ENCODE measurements at regions not wholly inside any gene's neighbourhood (a gene's known extent, or its start where the extent isn't known, plus 50 kb on each side); places are given as distances from the start of the nearest gene placed in this dataset.

DNA sequence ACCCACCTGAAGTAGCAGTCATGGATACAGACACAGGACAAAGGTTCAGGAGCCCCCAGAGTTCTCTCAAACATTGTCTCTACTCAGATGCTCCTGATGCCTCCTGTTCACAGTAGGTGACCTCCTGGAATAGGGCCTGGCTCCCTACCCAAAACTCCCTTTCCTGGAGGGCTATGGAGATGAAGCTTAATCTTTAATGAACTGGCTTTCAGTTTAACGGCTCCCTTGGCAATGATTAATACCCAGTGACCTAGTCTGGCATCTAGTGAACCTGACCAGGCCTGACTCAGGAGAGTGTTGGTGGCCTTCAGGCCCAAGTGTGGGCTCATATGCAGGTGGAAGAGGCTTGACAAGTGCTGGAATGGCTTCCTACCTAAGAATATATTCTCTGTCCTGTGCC lies 65.2 kb upstream of the TRABD2B start:
- no peak for ATAC-seq
- no peak for TF ChIP-seq TCF4 (CRISPR knock-in tag; IDR thresholded peaks at IDR 0.05; ENCODE audit: borderline replicate concordance)
- no peak for TF ChIP-seq ZFP3 (CRISPR knock-in tag; IDR thresholded peaks at IDR 0.05)
- TF ChIP-seq RARB (CRISPR knock-in tag; IDR thresholded peaks at IDR 0.05) = no peak
- no peak for TF ChIP-seq GLIS3 (CRISPR knock-in tag; IDR thresholded peaks at IDR 0.05)

- no peak for TF ChIP-seq BACH2 (CRISPR knock-in tag; IDR thresholded peaks at IDR 0.05; ENCODE audit: borderline replicate concordance)
- no peak for TF ChIP-seq ZNF565 (CRISPR knock-in tag; conservative IDR thresholded peaks at IDR 0.05; ENCODE audit: low read depth)
- TF ChIP-seq, protein P1, sequence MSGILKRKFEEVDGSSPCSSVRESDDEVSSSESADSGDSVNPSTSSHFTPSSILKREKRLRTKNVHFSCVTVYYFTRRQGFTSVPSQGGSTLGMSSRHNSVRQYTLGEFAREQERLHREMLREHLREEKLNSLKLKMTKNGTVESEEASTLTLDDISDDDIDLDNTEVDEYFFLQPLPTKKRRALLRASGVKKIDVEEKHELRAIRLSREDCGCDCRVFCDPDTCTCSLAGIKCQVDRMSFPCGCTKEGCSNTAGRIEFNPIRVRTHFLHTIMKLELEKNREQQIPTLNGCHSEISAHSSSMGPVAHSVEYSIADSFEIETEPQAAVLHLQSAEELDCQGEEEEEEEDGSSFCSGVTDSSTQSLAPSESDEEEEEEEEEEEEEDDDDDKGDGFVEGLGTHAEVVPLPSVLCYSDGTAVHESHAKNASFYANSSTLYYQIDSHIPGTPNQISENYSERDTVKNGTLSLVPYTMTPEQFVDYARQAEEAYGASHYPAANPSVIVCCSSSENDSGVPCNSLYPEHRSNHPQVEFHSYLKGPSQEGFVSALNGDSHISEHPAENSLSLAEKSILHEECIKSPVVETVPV (CRISPR knock-in tag; IDR thresholded peaks at IDR 0.05) = no peak
- no peak for TF ChIP-seq PPARA (CRISPR knock-in tag; IDR thresholded peaks at IDR 0.05; ENCODE audit: borderline replicate concordance)
- peak; percentile 76; the same call in 2 of the 3 replicates for ATAC-seq
Observed at GRCh38 chr1:48061162-48062136, 64.3 kb upstream of the TRABD2B start.

DNA sequence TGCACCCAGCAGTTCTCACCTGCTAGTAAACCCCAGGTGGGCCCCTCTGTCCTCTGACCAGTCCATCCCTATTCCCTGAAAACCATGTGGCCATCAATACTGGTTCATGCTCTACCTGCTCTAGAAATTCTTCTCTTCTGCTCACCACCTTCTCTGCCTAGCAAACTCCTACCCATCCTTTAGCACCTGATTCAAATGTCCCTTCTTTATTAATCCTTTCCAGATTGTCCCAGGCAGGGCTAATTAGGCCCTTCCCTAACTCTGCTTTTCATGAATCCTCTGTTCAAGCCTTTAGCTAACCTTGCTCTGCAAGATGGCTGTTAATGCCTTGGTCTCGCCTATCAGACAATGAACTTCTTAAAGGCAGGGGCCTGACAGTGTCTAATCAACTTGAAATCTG lies 62.1 kb upstream of the TRABD2B start:
- TF ChIP-seq ISL1 (CRISPR knock-in tag; IDR thresholded peaks at IDR 0.05) = no peak
- no peak for TF ChIP-seq OSR1 (CRISPR knock-in tag; IDR thresholded peaks at IDR 0.05)
- TF ChIP-seq ZFP30 (CRISPR knock-in tag; IDR thresholded peaks at IDR 0.05) = no peak
- peak; percentile 88 for TF ChIP-seq ZFP3 (CRISPR knock-in tag; IDR thresholded peaks at IDR 0.05)
- TF ChIP-seq TCF4 (CRISPR knock-in tag; IDR thresholded peaks at IDR 0.05; ENCODE audit: borderline replicate concordance) = no peak
- TF ChIP-seq, protein P2, sequence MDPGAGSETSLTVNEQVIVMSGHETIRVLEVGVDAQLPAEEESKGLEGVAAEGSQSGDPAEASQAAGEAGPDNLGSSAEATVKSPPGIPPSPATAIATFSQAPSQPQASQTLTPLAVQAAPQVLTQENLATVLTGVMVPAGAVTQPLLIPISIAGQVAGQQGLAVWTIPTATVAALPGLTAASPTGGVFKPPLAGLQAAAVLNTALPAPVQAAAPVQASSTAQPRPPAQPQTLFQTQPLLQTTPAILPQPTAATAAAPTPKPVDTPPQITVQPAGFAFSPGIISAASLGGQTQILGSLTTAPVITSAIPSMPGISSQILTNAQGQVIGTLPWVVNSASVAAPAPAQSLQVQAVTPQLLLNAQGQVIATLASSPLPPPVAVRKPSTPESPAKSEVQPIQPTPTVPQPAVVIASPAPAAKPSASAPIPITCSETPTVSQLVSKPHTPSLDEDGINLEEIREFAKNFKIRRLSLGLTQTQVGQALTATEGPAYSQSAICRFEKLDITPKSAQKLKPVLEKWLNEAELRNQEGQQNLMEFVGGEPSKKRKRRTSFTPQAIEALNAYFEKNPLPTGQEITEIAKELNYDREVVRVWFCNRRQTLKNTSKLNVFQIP (CRISPR knock-in tag; IDR thresholded peaks at IDR 0.05; ENCODE audit: borderline replicate concordance, low read depth) = no peak
- no peak for ATAC-seq

- no peak for ATAC-seq
- TF ChIP-seq, protein P3, sequence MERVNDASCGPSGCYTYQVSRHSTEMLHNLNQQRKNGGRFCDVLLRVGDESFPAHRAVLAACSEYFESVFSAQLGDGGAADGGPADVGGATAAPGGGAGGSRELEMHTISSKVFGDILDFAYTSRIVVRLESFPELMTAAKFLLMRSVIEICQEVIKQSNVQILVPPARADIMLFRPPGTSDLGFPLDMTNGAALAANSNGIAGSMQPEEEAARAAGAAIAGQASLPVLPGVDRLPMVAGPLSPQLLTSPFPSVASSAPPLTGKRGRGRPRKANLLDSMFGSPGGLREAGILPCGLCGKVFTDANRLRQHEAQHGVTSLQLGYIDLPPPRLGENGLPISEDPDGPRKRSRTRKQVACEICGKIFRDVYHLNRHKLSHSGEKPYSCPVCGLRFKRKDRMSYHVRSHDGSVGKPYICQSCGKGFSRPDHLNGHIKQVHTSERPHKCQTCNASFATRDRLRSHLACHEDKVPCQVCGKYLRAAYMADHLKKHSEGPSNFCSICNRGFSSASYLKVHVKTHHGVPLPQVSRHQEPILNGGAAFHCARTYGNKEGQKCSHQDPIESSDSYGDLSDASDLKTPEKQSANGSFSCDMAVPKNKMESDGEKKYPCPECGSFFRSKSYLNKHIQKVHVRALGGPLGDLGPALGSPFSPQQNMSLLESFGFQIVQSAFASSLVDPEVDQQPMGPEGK (CRISPR knock-in tag; IDR thresholded peaks at IDR 0.05; ENCODE audit: borderline replicate concordance) = no peak
- no peak for TF ChIP-seq ESRRG (CRISPR knock-in tag; IDR thresholded peaks at IDR 0.05)
- TF ChIP-seq OSR1 (CRISPR knock-in tag; IDR thresholded peaks at IDR 0.05) = no peak
Observed at GRCh38 chr1:48058135-48059025, 61.2 kb upstream of the TRABD2B start.

GRCh38 chr1:48057249-48057648 lies 60.1 kb upstream of the TRABD2B start:
- TF ChIP-seq ZNF70 (CRISPR knock-in tag; IDR thresholded peaks at IDR 0.05) (no peak), ZNF565 (CRISPR knock-in tag; conservative IDR thresholded peaks at IDR 0.05; ENCODE audit: low read depth) (no peak), ISL1 (CRISPR knock-in tag; IDR thresholded peaks at IDR 0.05) (no peak), RARB (CRISPR knock-in tag; IDR thresholded peaks at IDR 0.05) (no peak)
- no peak for ATAC-seq

DNA sequence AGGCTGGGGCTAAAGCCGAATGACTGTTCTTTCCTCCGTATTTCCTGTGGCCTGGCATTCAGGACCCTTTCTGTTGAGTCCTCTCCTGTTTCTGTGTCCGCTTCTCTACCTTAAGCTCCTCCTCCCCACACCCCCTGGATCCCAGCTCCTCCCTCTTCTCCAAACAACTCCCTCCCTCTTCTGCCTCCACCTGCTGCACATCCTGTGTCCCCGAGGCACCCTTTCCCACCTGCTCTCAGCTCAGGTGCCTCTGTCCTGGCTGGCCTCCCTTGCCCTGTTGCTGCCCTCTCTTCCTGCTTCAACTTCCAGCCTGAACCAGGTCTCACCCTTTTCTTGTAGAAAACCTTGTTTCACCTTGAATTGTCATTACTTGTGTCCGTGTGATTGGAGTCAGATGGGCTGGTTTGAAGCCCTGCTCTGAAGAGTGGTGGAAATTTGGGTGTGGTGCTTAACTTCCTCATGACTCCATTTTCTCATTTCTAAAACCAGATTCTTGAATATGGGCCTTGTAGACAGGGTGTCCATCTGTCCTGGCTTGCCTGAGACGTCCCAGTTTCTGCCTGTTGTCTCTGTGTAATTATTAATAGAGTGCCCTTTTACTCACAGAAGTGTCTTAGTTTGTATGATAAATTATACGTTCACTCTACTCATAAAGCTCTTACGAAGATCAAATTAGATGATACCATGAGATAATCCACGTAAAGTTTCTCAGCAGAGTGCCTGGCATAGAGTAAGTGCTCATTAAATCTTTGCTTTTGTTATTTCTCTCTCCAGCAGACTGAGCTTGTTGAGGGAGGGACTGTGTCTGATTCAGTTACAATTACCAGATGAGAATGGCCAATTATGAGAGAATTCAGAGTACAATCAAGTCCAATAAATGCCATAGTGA lies 58.9 kb upstream of the TRABD2B start:
- no peak for ATAC-seq
- TF ChIP-seq ESRRG (CRISPR knock-in tag; IDR thresholded peaks at IDR 0.05) = peak; percentile 95; the same call in 1 of the 2 replicates
- TF ChIP-seq CREB5 (CRISPR knock-in tag; IDR thresholded peaks at IDR 0.05; ENCODE audit: low read depth) = peak; percentile 82
- TF ChIP-seq TOX (CRISPR knock-in tag; IDR thresholded peaks at IDR 0.05; ENCODE audit: borderline replicate concordance) = no peak
- TF ChIP-seq ZNF70 (CRISPR knock-in tag; IDR thresholded peaks at IDR 0.05) = no peak
- TF ChIP-seq OSR1 (CRISPR knock-in tag; IDR thresholded peaks at IDR 0.05) = no peak
- TF ChIP-seq SNAI2 (CRISPR knock-in tag; IDR thresholded peaks at IDR 0.05) = peak; percentile 86
- TF ChIP-seq, protein P1 (CRISPR knock-in tag; IDR thresholded peaks at IDR 0.05) = no peak
- TF ChIP-seq TCF4 (CRISPR knock-in tag; IDR thresholded peaks at IDR 0.05; ENCODE audit: borderline replicate concordance) = peak; percentile 37; the same call in 1 of the 2 replicates
- TF ChIP-seq PPARA (CRISPR knock-in tag; IDR thresholded peaks at IDR 0.05; ENCODE audit: borderline replicate concordance) = no peak
- TF ChIP-seq ZFP30 (CRISPR knock-in tag; IDR thresholded peaks at IDR 0.05) = no peak

All from SK-N-SH treated with all-trans-retinoic acid at 6 μM for 48 hours (cell line).